Heart left ventricle (tissue), 13 donors: ENCODE measurements at regions not wholly inside any gene's neighbourhood (a gene's known extent, or its start where the extent isn't known, plus 50 kb on each side); places are given as distances from the start of the nearest gene placed in this dataset.

ENCODE experiments used
- CTCF ChIP-seq, 12 donors: fragments of 200-600 bp; sonication (generic) in 4 of 12; IDR thresholded peaks; one replicate each; pipeline versions ENCODE4 v1.5.0 to v1.8.0; 2018 to 2022; ENCODE audit warnings: antibody characterized with exemption in 12 of 12, mild to moderate bottlenecking in 5 of 12
- POLR2A ChIP-seq, 2 donors: fragments of 450-650 bp; IDR thresholded peaks; one replicate each; pipeline ENCODE4 v1.6.1; 2017; ENCODE audit warnings: antibody characterized with exemption in 2 of 2, mild to moderate bottlenecking in 2 of 2, moderate library complexity in 2 of 2
- donor health status: ischemic (EF 13 %, LVEDD 7.1; RV severe dilation, severe dysfunction).
- donor health status: DM: no; HTN: yes; CAD: no.
- donor health status: DM: no; HTN: no; CAD: no.
- donor health status: ischemic (EF 25% LVEDD 6.9; RV normal size, moderate dysfunction).
- donor health status: ischemic (EF 25% LVEDD 5.7; RV mildly dilated, moderate dysfunction).
- donor health status: ischemic (EF 35%, LVEDD 5.7; RV mildly dilated, moderate dysfunction).
- donor health status: nonischemic (EF 11% LVEDD 7.7; RV severe dilation, severe dysfunction).
- donor health status: DM: yes; HTN: yes; CAD: no.
- donor health status: PGD.
- donor health status: ischemic (EF 29% LVEDD 5.4; RV normal size, mild dysfunction).
- donor health status: nonischemic (EF 23%, LVEDD 6.1; RV moderate dilation, normal function).

GRCh38 chr18:44424645-44425035, 256.0 kb upstream of the SETBP1 start:
- no peak for TF ChIP-seq POLR2A (IDR thresholded peaks at IDR 0.05)
- TF ChIP-seq CTCF (IDR thresholded peaks at IDR 0.05), result no peak
